ENCODE measurements at regions not wholly inside any gene's neighbourhood (a gene's known extent, or its start where the extent isn't known, plus 50 kb on each side); places are given as distances from the start of the nearest gene placed in this dataset.

DNA sequence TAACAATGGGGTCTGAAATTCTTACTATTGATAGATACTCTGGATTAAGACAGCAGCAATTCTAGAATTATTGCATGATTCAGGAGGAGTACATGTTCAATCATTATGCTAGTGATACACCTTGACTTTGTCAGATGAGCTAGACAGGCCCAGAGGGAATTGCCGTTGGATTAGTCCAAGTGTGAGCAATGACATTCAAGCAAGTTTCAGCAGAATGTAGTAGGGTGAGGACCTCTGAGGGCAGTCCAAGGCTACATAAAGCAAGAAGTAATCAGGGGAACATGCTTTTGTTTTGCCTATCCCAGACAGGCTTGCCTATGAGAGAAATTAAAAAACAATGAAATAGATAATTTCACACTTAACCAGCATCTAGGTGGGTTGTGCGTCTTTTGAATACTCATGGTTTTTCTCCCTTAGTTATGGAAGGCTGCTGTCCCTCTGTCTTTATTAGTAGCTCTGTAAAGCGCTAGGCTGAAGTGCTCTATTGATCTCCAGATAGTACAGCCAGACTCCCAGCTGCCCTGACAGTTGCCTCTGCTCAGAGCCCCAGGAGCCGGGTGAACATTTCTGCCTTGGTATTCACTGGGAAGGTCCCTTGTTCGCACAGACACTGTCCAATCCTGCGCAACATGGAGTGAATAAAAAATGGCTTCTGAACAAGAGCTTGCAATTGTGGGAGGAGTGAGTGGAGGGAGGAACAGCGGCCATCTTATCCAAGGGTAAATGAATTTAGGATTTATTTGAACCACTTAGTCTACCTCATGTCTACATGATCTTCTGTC is 316.6 kb upstream of the ONECUT1 start:
- no peak overlapping the region for H3K27ac ChIP-seq
- no peak for DNase-seq
- no peak overlapping the region for H3K4me3 ChIP-seq
- TF ChIP-seq, protein P1, sequence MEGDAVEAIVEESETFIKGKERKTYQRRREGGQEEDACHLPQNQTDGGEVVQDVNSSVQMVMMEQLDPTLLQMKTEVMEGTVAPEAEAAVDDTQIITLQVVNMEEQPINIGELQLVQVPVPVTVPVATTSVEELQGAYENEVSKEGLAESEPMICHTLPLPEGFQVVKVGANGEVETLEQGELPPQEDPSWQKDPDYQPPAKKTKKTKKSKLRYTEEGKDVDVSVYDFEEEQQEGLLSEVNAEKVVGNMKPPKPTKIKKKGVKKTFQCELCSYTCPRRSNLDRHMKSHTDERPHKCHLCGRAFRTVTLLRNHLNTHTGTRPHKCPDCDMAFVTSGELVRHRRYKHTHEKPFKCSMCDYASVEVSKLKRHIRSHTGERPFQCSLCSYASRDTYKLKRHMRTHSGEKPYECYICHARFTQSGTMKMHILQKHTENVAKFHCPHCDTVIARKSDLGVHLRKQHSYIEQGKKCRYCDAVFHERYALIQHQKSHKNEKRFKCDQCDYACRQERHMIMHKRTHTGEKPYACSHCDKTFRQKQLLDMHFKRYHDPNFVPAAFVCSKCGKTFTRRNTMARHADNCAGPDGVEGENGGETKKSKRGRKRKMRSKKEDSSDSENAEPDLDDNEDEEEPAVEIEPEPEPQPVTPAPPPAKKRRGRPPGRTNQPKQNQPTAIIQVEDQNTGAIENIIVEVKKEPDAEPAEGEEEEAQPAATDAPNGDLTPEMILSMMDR (IDR thresholded peaks at IDR 0.05): no peak
- TF ChIP-seq EP300 (IDR thresholded peaks at IDR 0.05) (no peak), POLR2A (IDR thresholded peaks at IDR 0.05) (no peak)
- 74 to 85% (median 80%) methylated on average over 7 of the region's 7 CpGs for WGBS, 3 donors
- H3K27me3 ChIP-seq: no peaks in the 10 kb centered on the region
- intact Hi-C loops (cut with DNase I): no loop called here
- H3K4me1 ChIP-seq (ENCODE audit: insufficient read depth): no peaks in the 10 kb centered on the region
- H3K9me3 ChIP-seq: no peaks in the 10 kb centered on the region
- H3K36me3 ChIP-seq: no peaks in the 10 kb centered on the region

DNA sequence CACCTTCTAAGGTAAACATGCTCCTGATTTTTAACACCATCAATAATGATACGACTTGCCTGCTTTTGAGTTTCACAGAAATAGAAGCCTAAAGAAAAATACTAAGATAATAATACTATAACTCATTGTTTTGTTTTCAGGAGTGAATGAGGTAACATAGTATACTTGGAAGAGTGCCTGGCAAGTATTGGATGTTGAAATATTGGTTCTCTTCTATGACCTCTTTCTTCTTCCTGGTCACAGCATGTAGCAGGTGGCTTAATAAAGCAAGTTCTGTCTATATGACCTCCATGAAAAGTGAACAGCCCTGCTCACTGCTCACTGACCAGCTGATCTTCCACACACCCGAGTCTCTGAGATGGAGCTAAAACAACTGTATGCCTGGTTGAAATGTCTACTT is 312.3 kb upstream of the ONECUT1 start:
- intact Hi-C loops (cut with DNase I): no loop called here
- H3K4me1 ChIP-seq (ENCODE audit: insufficient read depth): no peaks in the 10 kb centered on the region
- H3K27me3 ChIP-seq: no peaks in the 10 kb centered on the region
- no peaks in the 10 kb centered on the region for H3K36me3 ChIP-seq
- TF ChIP-seq, protein P1 (IDR thresholded peaks at IDR 0.05): no peak
- TF ChIP-seq EP300 (IDR thresholded peaks at IDR 0.05) (no peak), POLR2A (IDR thresholded peaks at IDR 0.05) (no peak)
- DNase-seq: no peak
- no peak overlapping the region for H3K27ac ChIP-seq
- H3K9me3 ChIP-seq: no peaks in the 10 kb centered on the region
- 50 to 55% (median 55%) methylated on average over 2 of the region's 2 CpGs for WGBS, 3 donors
- no peak overlapping the region for H3K4me3 ChIP-seq

DNA sequence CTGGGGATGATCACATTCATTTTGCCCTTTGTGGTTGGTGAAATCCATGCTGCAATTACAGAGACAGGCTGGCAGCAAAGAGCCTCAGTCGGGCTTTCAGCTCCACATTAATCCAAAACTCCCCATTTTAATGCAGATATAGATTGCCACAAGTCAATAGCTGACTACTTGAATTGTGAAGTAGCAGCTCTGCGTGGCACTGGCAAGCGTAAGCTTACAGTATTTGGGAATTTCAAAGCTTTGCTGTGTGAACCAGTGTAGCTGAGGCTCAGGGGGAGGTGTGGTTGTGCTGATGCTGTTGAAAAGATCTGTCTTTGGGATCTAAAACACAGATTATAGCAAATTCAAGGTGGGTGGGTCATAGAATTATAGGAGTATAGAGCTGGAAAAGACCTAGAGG is 290.3 kb upstream of the ONECUT1 start:
- intact Hi-C loops (cut with DNase I): no loop called here
- TF ChIP-seq POLR2A (IDR thresholded peaks at IDR 0.05): no peak
- TF ChIP-seq, protein P1 (IDR thresholded peaks at IDR 0.05): no peak
- no peak for TF ChIP-seq EP300 (IDR thresholded peaks at IDR 0.05)

DNA sequence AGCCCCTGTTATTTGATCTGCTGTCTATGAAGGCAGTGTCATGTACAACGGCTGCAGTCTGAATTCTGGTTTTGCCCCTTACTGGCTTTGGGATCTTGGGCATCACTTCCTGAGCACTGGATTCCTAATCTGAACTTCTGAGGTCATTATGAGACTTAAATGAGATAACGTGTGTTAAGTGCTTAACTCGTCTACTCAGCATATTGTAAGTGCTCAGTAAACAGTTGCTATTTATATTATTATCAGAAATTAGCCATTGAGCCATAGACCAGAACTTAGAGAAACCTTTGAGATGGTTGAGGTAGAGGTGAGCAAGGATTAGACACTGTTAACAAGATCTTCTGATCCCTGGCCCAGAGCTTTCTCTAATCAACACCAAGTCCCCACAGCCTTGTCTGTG is 284.1 kb upstream of the ONECUT1 start:
- Histone ChIP-seq H3K36me3 (no peaks in the 10 kb centered on the region), H3K27me3 (no peaks in the 10 kb centered on the region), H3K4me1 (ENCODE audit: insufficient read depth) (no peaks in the 10 kb centered on the region), H3K4me3 (no peak overlapping the region), H3K9me3 (no peaks in the 10 kb centered on the region), H3K27ac (no peak overlapping the region)
- TF ChIP-seq POLR2A (IDR thresholded peaks at IDR 0.05) (no peak), EP300 (IDR thresholded peaks at IDR 0.05) (no peak)
- TF ChIP-seq, protein P1 (IDR thresholded peaks at IDR 0.05): no peak
- intact Hi-C loops (cut with DNase I): no loop called here
- WGBS, 3 donors: 35 to 40% (median 40%) methylated on average over 3 of the region's 3 CpGs
- no peak for DNase-seq

More for the DNA sequence above, 290.3 kb upstream of the ONECUT1 start:
- Histone ChIP-seq H3K27me3 (no peaks in the 10 kb centered on the region), H3K4me3 (no peak overlapping the region), H3K36me3 (no peaks in the 10 kb centered on the region), H3K27ac (no peak overlapping the region), H3K9me3 (no peaks in the 10 kb centered on the region), H3K4me1 (ENCODE audit: insufficient read depth) (no peaks in the 10 kb centered on the region)
- DNase-seq: no peak
- 31 to 40% (median 36%) methylated on average over 3 of the region's 3 CpGs for WGBS, 3 donors
